Spleen (tissue), 7 donors: ENCODE measurements at regions not wholly inside any gene's neighbourhood (a gene's known extent, or its start where the extent isn't known, plus 50 kb on each side); places are given as distances from the start of the nearest gene placed in this dataset.

ENCODE experiments used
- POLR2A ChIP-seq, 3 donors: fragments of 450-650 bp; IDR thresholded peaks; one replicate each; pipeline ENCODE4 v1.5.1; 2017; ENCODE audit warnings: antibody characterized with exemption in 3 of 3, mild to moderate bottlenecking in 1 of 3
- POLR2AphosphoS5 ChIP-seq, 3 donors: sonication (generic); formaldehyde crosslinking; IDR thresholded peaks; one replicate each; pipeline ENCODE4 v1.5.1; 2017; ENCODE audit warnings: antibody characterized with exemption in 3 of 3
- TF ChIP-seq, protein P1 (sequence below), 11 experiments: fragments of 200-600 bp in 7 of 11; fragments of 450-650 bp in 4 of 11; sonication (generic) in 4 of 11; IDR thresholded peaks in 8 of 11; conservative IDR thresholded peaks in 3 of 11; 1 replicate in 7 of 11; 2 replicates in 4 of 11; pipeline versions ENCODE4 v1.4.0 to v1.8.0; 2016 to 2021; ENCODE audit warnings: antibody characterized with exemption in 11 of 11, inconsistent platforms in 4 of 11, mild to moderate bottlenecking in 1 of 11
- donor health status: DM: no; HTN: no; CAD: no; lungs with moderate emphysema.
- donor health status: DM: no; HTN: no; CAD: no.
- donor health status: DM: no; HTN: no; CAD: no.

DNA sequence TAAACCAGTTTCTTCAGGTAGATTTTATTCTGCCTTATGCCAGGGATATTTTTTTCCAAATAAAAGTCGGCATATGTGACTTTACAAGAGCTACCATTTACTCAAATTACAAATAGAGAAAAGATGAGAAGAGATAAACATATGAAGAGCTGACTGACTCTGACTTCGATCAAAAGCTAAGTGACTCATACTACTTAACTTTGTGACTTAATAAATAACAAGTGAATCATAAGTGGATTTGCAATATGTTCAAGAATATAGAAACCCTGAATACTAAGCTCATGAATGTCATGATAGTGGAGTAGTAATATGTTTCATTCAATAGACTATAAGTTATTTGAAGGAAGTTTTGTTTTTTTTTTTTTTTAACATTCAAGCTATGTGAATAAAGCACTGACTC, 130.5 kb upstream of the ANO3 start:
- TF ChIP-seq, protein P1, sequence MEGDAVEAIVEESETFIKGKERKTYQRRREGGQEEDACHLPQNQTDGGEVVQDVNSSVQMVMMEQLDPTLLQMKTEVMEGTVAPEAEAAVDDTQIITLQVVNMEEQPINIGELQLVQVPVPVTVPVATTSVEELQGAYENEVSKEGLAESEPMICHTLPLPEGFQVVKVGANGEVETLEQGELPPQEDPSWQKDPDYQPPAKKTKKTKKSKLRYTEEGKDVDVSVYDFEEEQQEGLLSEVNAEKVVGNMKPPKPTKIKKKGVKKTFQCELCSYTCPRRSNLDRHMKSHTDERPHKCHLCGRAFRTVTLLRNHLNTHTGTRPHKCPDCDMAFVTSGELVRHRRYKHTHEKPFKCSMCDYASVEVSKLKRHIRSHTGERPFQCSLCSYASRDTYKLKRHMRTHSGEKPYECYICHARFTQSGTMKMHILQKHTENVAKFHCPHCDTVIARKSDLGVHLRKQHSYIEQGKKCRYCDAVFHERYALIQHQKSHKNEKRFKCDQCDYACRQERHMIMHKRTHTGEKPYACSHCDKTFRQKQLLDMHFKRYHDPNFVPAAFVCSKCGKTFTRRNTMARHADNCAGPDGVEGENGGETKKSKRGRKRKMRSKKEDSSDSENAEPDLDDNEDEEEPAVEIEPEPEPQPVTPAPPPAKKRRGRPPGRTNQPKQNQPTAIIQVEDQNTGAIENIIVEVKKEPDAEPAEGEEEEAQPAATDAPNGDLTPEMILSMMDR (IDR thresholded peaks at IDR 0.05 in 8 of 11, conservative IDR thresholded peaks at IDR 0.05 in 3 of 11): no peak
- TF ChIP-seq POLR2A (IDR thresholded peaks at IDR 0.05) (no peak), POLR2AphosphoS5 (IDR thresholded peaks at IDR 0.05) (no peak)
